Choroid plexus epithelial cell (primary cell): ENCODE measurements at regions not wholly inside any gene's neighbourhood (a gene's known extent, or its start where the extent isn't known, plus 50 kb on each side); places are given as distances from the start of the nearest gene placed in this dataset.

Experiments
- DNase-seq: peaks from one replicate; pipeline ENCODE4 v3.0.0-alpha.2; 2010; ENCODE audit warnings: low read depth
- H3K4me3 ChIP-seq: 2 replicates; pipeline ENCODE4 v1.5.1; 2011; ENCODE audit warnings: low read depth, mild to moderate bottlenecking, control low read depth, low read length, moderate library complexity
- TF ChIP-seq, protein P1 (sequence below): conservative IDR thresholded peaks from 2 replicates; pipeline ENCODE4 v1.5.1; 2011; ENCODE audit warnings: low read depth, mild to moderate bottlenecking, control low read depth, inconsistent platforms, low read length, moderate library complexity

- TF ChIP-seq, protein P1, sequence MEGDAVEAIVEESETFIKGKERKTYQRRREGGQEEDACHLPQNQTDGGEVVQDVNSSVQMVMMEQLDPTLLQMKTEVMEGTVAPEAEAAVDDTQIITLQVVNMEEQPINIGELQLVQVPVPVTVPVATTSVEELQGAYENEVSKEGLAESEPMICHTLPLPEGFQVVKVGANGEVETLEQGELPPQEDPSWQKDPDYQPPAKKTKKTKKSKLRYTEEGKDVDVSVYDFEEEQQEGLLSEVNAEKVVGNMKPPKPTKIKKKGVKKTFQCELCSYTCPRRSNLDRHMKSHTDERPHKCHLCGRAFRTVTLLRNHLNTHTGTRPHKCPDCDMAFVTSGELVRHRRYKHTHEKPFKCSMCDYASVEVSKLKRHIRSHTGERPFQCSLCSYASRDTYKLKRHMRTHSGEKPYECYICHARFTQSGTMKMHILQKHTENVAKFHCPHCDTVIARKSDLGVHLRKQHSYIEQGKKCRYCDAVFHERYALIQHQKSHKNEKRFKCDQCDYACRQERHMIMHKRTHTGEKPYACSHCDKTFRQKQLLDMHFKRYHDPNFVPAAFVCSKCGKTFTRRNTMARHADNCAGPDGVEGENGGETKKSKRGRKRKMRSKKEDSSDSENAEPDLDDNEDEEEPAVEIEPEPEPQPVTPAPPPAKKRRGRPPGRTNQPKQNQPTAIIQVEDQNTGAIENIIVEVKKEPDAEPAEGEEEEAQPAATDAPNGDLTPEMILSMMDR: no peak
- DNase-seq: no peak
- no peak overlapping the region for H3K4me3 ChIP-seq
Observed at GRCh38 chr9:649128-650074, 192.1 kb upstream of the DMRT1 start.

DNA sequence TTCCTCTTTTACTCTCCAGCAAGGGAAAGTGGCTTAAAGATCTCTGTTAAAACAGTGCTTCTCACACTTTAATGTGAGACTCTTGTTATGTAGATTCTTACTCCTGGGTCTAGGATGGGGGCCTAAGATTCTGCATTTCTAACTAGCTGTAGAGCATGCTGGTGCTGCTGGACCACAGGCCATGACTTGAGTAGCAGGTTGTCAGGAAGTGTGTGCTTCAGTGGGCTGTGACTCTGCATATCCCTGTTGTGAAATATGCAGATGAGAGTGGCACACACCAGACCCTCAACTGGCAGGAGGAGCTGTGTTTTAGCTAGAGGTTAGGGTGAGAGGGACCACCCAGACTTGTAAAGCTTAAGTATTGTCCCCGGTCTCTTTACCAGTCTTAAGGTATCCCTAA is 191.1 kb upstream of the DMRT1 start:
- DNase-seq: no peak
- no peak overlapping the region for H3K4me3 ChIP-seq
- TF ChIP-seq, protein P1: no peak

DNA sequence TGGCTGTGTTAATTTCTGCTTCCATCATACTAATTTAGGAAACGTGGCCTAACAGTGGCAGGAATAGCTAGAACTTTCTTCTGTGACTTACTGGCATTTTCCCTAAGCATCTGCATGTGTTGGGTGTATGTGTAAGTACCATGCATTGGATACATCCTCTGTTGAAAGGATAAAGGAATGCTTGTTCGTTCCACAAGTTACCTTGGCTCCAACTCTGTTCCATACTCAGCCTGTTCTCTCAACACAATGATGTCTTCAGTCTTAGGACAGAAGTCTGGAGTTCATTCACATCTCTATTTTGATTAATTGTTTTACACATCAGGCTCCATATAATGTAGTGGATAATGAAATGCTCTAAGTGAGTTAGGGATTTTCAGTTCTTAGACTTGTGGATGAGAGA is 190.1 kb upstream of the DMRT1 start:
- no peak overlapping the region for H3K4me3 ChIP-seq
- TF ChIP-seq, protein P1: no peak
- no peak for DNase-seq

DNA sequence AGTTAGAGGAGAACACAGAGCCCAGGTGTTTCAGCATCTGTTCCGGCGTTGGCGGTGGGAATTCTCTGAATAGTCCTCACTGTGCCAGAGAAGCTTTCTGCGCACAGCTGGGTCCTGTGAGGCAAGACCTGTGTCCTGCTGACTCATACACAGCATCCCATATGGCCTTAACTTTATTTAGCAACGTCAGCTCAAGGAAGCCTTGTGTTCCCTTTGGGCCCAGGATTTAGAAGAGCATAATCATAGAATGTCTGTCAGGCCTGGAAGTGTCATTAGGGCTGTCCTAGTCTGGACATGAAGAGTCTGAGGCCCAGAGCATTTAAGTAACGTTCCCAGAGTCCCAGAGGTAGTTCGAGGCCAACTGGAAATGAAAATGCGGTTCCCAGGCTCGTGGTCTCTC is 188.6 kb upstream of the DMRT1 start:
- TF ChIP-seq, protein P1: no peak
- DNase-seq: peak; percentile 55
- H3K4me3 ChIP-seq: no peak overlapping the region

- TF ChIP-seq, protein P1: no peak
- no peak overlapping the region for H3K4me3 ChIP-seq
- no peak for DNase-seq
Observed at GRCh38 chr9:653421-653820, 188.1 kb upstream of the DMRT1 start.

- no peak for DNase-seq
- TF ChIP-seq, protein P1: no peak
Observed at GRCh38 chr9:653856-654387, 187.6 kb upstream of the DMRT1 start.

DNA sequence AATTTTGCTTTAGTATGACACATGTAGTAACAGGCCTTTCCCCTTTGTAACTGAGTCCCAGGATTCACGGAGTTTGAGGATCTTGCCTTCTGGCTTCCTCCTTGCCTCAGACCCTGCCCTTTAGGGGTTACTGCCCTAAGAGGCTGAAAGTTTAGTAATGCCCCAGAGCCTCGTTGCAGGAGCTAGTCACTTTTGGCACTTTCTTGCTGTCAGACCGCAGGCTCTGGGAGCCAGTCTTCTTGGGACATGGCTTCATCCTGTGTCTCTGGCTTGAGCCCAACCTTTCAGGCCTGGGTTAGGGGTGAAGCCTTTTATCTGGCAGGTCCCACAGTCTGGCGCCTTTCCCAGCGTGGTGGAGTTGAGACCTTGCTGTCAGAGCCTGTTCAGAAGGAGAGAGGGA is 185.6 kb upstream of the DMRT1 start:
- peak; percentile 46 for DNase-seq
- TF ChIP-seq, protein P1: no peak
- no peak overlapping the region for H3K4me3 ChIP-seq

More at GRCh38 chr9:653856-654387, 187.6 kb upstream of the DMRT1 start:
- H3K4me3 ChIP-seq: no peak overlapping the region
